GM12878 (cell line): ENCODE measurements at regions not wholly inside any gene's neighbourhood (a gene's known extent, or its start where the extent isn't known, plus 50 kb on each side); places are given as distances from the start of the nearest gene placed in this dataset.

Source experiments
- ATAC-seq: fragments of 200-7000 bp; cut with Tn5 transposase; 3 replicates; pipeline ENCODE4 v1.9.1; 2020; ENCODE audit warnings: mild to moderate bottlenecking, moderate library complexity
- BruUV-seq: library from RNA; stranded (reverse); fragments of 400-500 nt; replicated peaks from 2 replicates; lab custom pipeline; 2021; lab: Mats Ljungman, UMichigan
- CTCF ChIA-PET: fragments of 300-600 bp; sonication (Branson Sonifier 250); formaldehyde crosslinking; extraction: SDS; loops from one replicate; lab custom pipeline; 2021; ENCODE audit warnings: inconsistent platforms; lab: Yijun Ruan, JAX
- POLR2A ChIA-PET: fragments of 350-600 bp; formaldehyde crosslinking; extraction: SDS; loops from one replicate; lab custom pipeline; 2021; ENCODE audit warnings: inconsistent platforms; lab: Charles Lee
- RAD21 ChIA-PET: fragments of 300-600 bp; sonication (Branson Sonifier 250); formaldehyde crosslinking; loops from one replicate; lab custom pipeline; 2023; ENCODE audit warnings: antibody characterized with exemption; ENCODE audit not compliant: unreplicated experiment; lab: Charles Lee
- SMC1A ChIA-PET: fragments of 300-600 bp; sonication (Branson Sonifier 250); formaldehyde crosslinking; loops from one replicate; lab custom pipeline; 2023; ENCODE audit not compliant: unreplicated experiment, uncharacterized antibody; lab: Charles Lee
- DNase-seq: peaks from one replicate; pipeline ENCODE4 v3.0.0-alpha.2; 2011; ENCODE audit warnings: low read depth, low spot score
- FAIRE-seq: peaks from 3 replicates; lab custom pipeline; 2011; peaks lifted over from hg19 to GRCh38; lab: Jason Lieb, UNC
- H2AFZ ChIP-seq: 2 replicates; pipeline ENCODE4 v1.6.0; 2011; ENCODE audit warnings: low read depth, low read length, control low read depth; ENCODE audit not compliant: control insufficient read depth
- H3K27ac ChIP-seq: 2 replicates; pipeline ENCODE4 v1.5.1; 2011; ENCODE audit warnings: control low read depth; ENCODE audit not compliant: control insufficient read depth, insufficient read depth
- H3K27me3 ChIP-seq, 2 experiments: replicated peaks in 1 of 2; 2 replicates each; pipeline versions ENCODE4 v1.6.0 to v1.6.1; 2011; ENCODE audit warnings: low read length in 1 of 2; ENCODE audit not compliant: control insufficient read depth in 2 of 2, insufficient read depth in 2 of 2
- H3K36me3 ChIP-seq, 2 experiments: 2 replicates each; pipeline ENCODE4 v1.5.1; 2011; ENCODE audit warnings: low read length in 1 of 2; ENCODE audit not compliant: control insufficient read depth in 2 of 2, insufficient read depth in 2 of 2
- H3K4me1 ChIP-seq: 2 replicates; pipeline ENCODE4 v1.6.1; 2011; ENCODE audit warnings: mild to moderate bottlenecking, low read length, moderate library complexity, mixed read lengths; ENCODE audit not compliant: control insufficient read depth, insufficient read depth
- H3K4me2 ChIP-seq: 2 replicates; pipeline ENCODE4 v1.6.0; 2011; ENCODE audit warnings: control low read depth; ENCODE audit not compliant: control insufficient read depth, insufficient read depth
- H3K4me3 ChIP-seq: fragments of 200-600 bp; sonication (generic); 2 replicates; pipeline ENCODE4 v1.5.1; 2016
- H3K79me2 ChIP-seq: 2 replicates; pipeline ENCODE4 v1.6.0; 2011; ENCODE audit warnings: low read length; ENCODE audit not compliant: control insufficient read depth, insufficient read depth
- H3K9ac ChIP-seq: 2 replicates; pipeline ENCODE4 v1.8.0; 2011; ENCODE audit warnings: low read length, control low read depth, mixed read lengths; ENCODE audit not compliant: control insufficient read depth, insufficient read depth
- H3K9me3 ChIP-seq: replicated peaks from 3 replicates; pipeline ENCODE4 v1.5.1; 2011; ENCODE audit warnings: mild to moderate bottlenecking, low read length; ENCODE audit not compliant: control insufficient read depth, insufficient read depth
- H4K20me1 ChIP-seq: 2 replicates; pipeline ENCODE4 v1.6.0; 2011; ENCODE audit not compliant: control insufficient read depth, insufficient read depth
- CHD2 ChIP-seq: IDR thresholded peaks from 2 replicates; pipeline ENCODE4 v1.6.1; 2011; ENCODE audit warnings: low read depth, low read length, improper control_type of control experiment, borderline replicate concordance
- CHD4 ChIP-seq: fragments of 200-600 bp; sonication (generic); IDR thresholded peaks from 2 replicates; pipeline ENCODE4 v1.6.1; 2016; ENCODE audit warnings: mild to moderate bottlenecking
- ESRRA ChIP-seq: IDR thresholded peaks from 2 replicates; pipeline ENCODE4 v1.6.1; 2012; ENCODE audit warnings: mild to moderate bottlenecking, low read length, improper control_type of control experiment
- ETV6 ChIP-seq, 2 experiments: fragments of 450-650 bp in 1 of 2; IDR thresholded peaks in 1 of 2; conservative IDR thresholded peaks in 1 of 2; 2 replicates each; pipeline ENCODE4 v1.6.1; 2014; ENCODE audit warnings: antibody characterized with exemption in 1 of 2, borderline replicate concordance in 1 of 2, low read depth in 1 of 2, mild to moderate bottlenecking in 1 of 2, moderate library complexity in 1 of 2
- FOXK2 ChIP-seq: fragments of 450-650 bp; IDR thresholded peaks from 2 replicates; pipeline ENCODE4 v1.6.1; 2017; ENCODE audit warnings: mild to moderate bottlenecking, moderate library complexity
- KAT2A ChIP-seq: conservative IDR thresholded peaks from 2 replicates; pipeline ENCODE4 v1.6.1; 2011; ENCODE audit warnings: low read depth, low read length; ENCODE audit not compliant: control insufficient read depth
- MTA3 ChIP-seq: IDR thresholded peaks from 2 replicates; pipeline ENCODE4 v1.6.1; 2012; ENCODE audit warnings: low read length, inconsistent platforms, borderline replicate concordance
- MYB ChIP-seq: fragments of 150-350 bp; IDR thresholded peaks from 2 replicates; pipeline ENCODE4 v1.6.1; 2014; ENCODE audit warnings: mild to moderate bottlenecking, low read depth, low read length, borderline replicate concordance
- NFYB ChIP-seq: IDR thresholded peaks from 2 replicates; pipeline ENCODE4 v1.6.1; 2011; ENCODE audit warnings: low read depth, mild to moderate bottlenecking, low read length, improper control_type of control experiment, moderate library complexity; ENCODE audit not compliant: insufficient read depth
- RBBP5 ChIP-seq: fragments of 200-600 bp; sonication (generic); conservative IDR thresholded peaks from 2 replicates; pipeline ENCODE4 v1.6.1; 2016
- SRF ChIP-seq, 2 experiments: IDR thresholded peaks; 2 replicates each; pipeline ENCODE4 v1.6.1; 2011; ENCODE audit warnings: low read depth in 2 of 2, low read length in 2 of 2, mild to moderate bottlenecking in 1 of 2, moderate library complexity in 1 of 2
- TARDBP ChIP-seq: IDR thresholded peaks from 2 replicates; pipeline ENCODE4 v1.6.1; 2016; ENCODE audit warnings: borderline replicate concordance
- WRNIP1 ChIP-seq: IDR thresholded peaks from 2 replicates; pipeline ENCODE4 v1.6.1; 2011; ENCODE audit warnings: low read depth, low read length, improper control_type of control experiment, borderline replicate concordance
- ZBED1 ChIP-seq: IDR thresholded peaks from 2 replicates; pipeline ENCODE4 v1.6.1; 2016; ENCODE audit warnings: borderline replicate concordance
- ZNF622 ChIP-seq: fragments of 450-650 bp; IDR thresholded peaks from 2 replicates; pipeline ENCODE4 v1.6.1; 2017; ENCODE audit warnings: mild to moderate bottlenecking, inconsistent platforms
- ZSCAN29 ChIP-seq: fragments of 450-650 bp; IDR thresholded peaks from 2 replicates; pipeline ENCODE4 v1.6.1; 2017; ENCODE audit warnings: mild to moderate bottlenecking, moderate library complexity
- WGBS: methylation state at CpG from one replicate; pipeline ENCODE4 v1.1.6; 2016; ENCODE audit warnings: low lambda C conversion rate; ENCODE audit not compliant: insufficient replicate concordance, insufficient coverage; ENCODE audit errors: missing lambda C conversion rate; 5-methylcytosine and 5-hydroxymethylcytosine counted together
- in situ Hi-C: fragments of 300-500 bp; cut with MboI; formaldehyde crosslinking; loops from 9 replicates; pipeline ENCODE4 v1.14.3; 2018; ENCODE audit warnings: mixed read lengths
- intact Hi-C: fragments of 100-400 bp; cut with micrococcal nuclease; formaldehyde crosslinking; loops from one replicate; pipeline ENCODE4 v1.14.2; 2022; ENCODE audit not compliant: unreplicated experiment
- TF ChIP-seq, protein P1 (sequence below): fragments of 450-650 bp; IDR thresholded peaks from 2 replicates; pipeline ENCODE4 v1.6.1; 2016; ENCODE audit warnings: mild to moderate bottlenecking
- TF ChIP-seq, protein P2 (sequence below): fragments of 150-350 bp; IDR thresholded peaks from 2 replicates; pipeline ENCODE4 v1.6.1; 2016; ENCODE audit warnings: low read depth, low read length
- TF ChIP-seq, protein P3 (sequence below): fragments of 450-650 bp; IDR thresholded peaks from 2 replicates; pipeline ENCODE4 v1.6.1; 2017; ENCODE audit warnings: borderline replicate concordance

DNA sequence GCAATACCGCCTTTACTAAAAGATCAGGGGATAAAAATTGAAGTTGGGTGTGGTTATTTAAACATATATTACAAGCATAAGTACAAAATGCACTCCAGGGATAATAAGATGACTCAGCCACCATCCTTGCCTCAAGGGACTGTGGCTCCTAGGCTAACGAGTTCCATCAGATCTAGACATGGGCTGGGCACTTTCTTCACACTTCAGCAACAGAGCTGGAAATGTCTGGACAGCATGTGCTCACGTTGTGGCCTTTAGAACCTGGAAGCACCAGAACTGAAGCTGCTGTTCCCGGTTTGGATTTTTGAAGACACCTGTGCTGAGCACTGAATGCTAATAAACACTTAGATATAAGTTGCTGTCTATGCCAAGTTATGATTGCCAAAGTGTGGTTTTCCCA lies 384.2 kb upstream of the SALL3 start:
- WGBS: 11% methylated on average over 4 of the region's 4 CpGs
- ChIA-PET RAD21 (no interaction called here), POLR2A (no interaction called here), CTCF (no interaction called here), SMC1A (no interaction called here)
- FAIRE-seq (no peak), ATAC-seq (no peak), DNase-seq (no peak)
- Histone ChIP-seq H2AFZ (no peak overlapping the region), H3K4me3 (no peak overlapping the region), H3K9ac (no peak overlapping the region), H3K9me3 (no peaks in the 10 kb centered on the region; the same call in 2 of the 3 replicates), H3K27me3 (no peaks in the 10 kb centered on the region), H3K4me2 (no peak overlapping the region), H3K4me1 (no peaks in the 10 kb centered on the region), H3K27ac (no peak overlapping the region), H3K79me2 (no peaks in the 10 kb centered on the region), H3K36me3 (no peaks in the 10 kb centered on the region), H4K20me1 (no peaks in the 10 kb centered on the region)
- in situ Hi-C loops (no loop called here), intact Hi-C loops (no loop called here)
- no TSS peak for BruUV-seq
- no peak for TF ChIP-seq KAT2A
- no peak for TF ChIP-seq CHD4
- no peak for TF ChIP-seq ESRRA
- TF ChIP-seq ZBED1: no peak
- TF ChIP-seq WRNIP1: no peak
- TF ChIP-seq TARDBP: no peak
- TF ChIP-seq ZNF622: no peak
- no peak for TF ChIP-seq SRF (IDR thresholded peaks at IDR 0.05; ENCODE audit: low read depth in 2 of 2, low read length in 2 of 2)
- no peak for TF ChIP-seq NFYB
- no peak for TF ChIP-seq ETV6 (conservative IDR thresholded peaks at IDR 0.05 in 1 of 2, IDR thresholded peaks at IDR 0.05 in 1 of 2; ENCODE audit: borderline replicate concordance in 1 of 2, low read depth in 1 of 2)
- no peak for TF ChIP-seq MTA3
- no peak for TF ChIP-seq CHD2
- TF ChIP-seq FOXK2: no peak
- TF ChIP-seq, protein P1, sequence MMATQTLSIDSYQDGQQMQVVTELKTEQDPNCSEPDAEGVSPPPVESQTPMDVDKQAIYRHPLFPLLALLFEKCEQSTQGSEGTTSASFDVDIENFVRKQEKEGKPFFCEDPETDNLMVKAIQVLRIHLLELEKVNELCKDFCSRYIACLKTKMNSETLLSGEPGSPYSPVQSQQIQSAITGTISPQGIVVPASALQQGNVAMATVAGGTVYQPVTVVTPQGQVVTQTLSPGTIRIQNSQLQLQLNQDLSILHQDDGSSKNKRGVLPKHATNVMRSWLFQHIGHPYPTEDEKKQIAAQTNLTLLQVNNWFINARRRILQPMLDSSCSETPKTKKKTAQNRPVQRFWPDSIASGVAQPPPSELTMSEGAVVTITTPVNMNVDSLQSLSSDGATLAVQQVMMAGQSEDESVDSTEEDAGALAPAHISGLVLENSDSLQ: no peak
- TF ChIP-seq, protein P2, sequence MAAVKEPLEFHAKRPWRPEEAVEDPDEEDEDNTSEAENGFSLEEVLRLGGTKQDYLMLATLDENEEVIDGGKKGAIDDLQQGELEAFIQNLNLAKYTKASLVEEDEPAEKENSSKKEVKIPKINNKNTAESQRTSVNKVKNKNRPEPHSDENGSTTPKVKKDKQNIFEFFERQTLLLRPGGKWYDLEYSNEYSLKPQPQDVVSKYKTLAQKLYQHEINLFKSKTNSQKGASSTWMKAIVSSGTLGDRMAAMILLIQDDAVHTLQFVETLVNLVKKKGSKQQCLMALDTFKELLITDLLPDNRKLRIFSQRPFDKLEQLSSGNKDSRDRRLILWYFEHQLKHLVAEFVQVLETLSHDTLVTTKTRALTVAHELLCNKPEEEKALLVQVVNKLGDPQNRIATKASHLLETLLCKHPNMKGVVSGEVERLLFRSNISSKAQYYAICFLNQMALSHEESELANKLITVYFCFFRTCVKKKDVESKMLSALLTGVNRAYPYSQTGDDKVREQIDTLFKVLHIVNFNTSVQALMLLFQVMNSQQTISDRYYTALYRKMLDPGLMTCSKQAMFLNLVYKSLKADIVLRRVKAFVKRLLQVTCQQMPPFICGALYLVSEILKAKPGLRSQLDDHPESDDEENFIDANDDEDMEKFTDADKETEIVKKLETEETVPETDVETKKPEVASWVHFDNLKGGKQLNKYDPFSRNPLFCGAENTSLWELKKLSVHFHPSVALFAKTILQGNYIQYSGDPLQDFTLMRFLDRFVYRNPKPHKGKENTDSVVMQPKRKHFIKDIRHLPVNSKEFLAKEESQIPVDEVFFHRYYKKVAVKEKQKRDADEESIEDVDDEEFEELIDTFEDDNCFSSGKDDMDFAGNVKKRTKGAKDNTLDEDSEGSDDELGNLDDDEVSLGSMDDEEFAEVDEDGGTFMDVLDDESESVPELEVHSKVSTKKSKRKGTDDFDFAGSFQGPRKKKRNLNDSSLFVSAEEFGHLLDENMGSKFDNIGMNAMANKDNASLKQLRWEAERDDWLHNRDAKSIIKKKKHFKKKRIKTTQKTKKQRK: no peak
- no peak for TF ChIP-seq MYB
- no peak for TF ChIP-seq RBBP5
- TF ChIP-seq ZSCAN29: no peak
- TF ChIP-seq, protein P3, sequence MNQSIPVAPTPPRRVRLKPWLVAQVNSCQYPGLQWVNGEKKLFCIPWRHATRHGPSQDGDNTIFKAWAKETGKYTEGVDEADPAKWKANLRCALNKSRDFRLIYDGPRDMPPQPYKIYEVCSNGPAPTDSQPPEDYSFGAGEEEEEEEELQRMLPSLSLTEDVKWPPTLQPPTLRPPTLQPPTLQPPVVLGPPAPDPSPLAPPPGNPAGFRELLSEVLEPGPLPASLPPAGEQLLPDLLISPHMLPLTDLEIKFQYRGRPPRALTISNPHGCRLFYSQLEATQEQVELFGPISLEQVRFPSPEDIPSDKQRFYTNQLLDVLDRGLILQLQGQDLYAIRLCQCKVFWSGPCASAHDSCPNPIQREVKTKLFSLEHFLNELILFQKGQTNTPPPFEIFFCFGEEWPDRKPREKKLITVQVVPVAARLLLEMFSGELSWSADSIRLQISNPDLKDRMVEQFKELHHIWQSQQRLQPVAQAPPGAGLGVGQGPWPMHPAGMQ: no peak
